ENCODE measurements at regions not wholly inside any gene's neighbourhood (a gene's known extent, or its start where the extent isn't known, plus 50 kb on each side); places are given as distances from the start of the nearest gene placed in this dataset.
"Not testable (repeated sequence)": the region's sequence is repeated elsewhere in the genome, so short reads cannot be mapped to it uniquely, and the experiment has no call there.

- TF ChIP-seq POLR2A (IDR thresholded peaks at IDR 0.05), result peak in 1 of 2 donors; percentile 90
- TF ChIP-seq CTCF (IDR thresholded peaks at IDR 0.05), result not testable (repeated sequence)
These were observed 121.3 kb upstream of the FBXO28 start for GRCh38 chr1:223992456-223993246.

All from lower leg skin (tissue), 3 donors.